ENCODE measurements at regions not wholly inside any gene's neighbourhood (a gene's known extent, or its start where the extent isn't known, plus 50 kb on each side); places are given as distances from the start of the nearest gene placed in this dataset.

- H3K27me3 ChIP-seq (ENCODE audit: control insufficient read depth, insufficient read depth, low read length) = no peaks in the 10 kb centered on the region
- no peaks in the 10 kb centered on the region for H3K36me3 ChIP-seq (ENCODE audit: control insufficient read depth, insufficient read depth, low read length)
- H3K27ac ChIP-seq = no peak overlapping the region
- no peak overlapping the region for H3K4me3 ChIP-seq (ENCODE audit: low read depth, low read length)
- no peaks in the 10 kb centered on the region for H3K79me2 ChIP-seq
- no peak overlapping the region for H3K9ac ChIP-seq
- H3K4me1 ChIP-seq = no peaks in the 10 kb centered on the region
- no peak for TF ChIP-seq CTCF (IDR thresholded peaks at IDR 0.05)
- H2AFZ ChIP-seq = no peak overlapping the region
- H3K4me2 ChIP-seq (ENCODE audit: low read length) = no peak overlapping the region
- no peaks in the 10 kb centered on the region for H3K9me3 ChIP-seq (ENCODE audit: control insufficient read depth, low read length)
These were observed 228.7 kb downstream of the SHOX start for GRCh38 chrX:859329-859728.

GRCh38 chrX:858542-859078 is 228.0 kb downstream of the SHOX start:
- H3K9ac ChIP-seq = no peak overlapping the region
- H3K4me3 ChIP-seq (ENCODE audit: low read depth, low read length) = no peak overlapping the region
- no peak overlapping the region for H3K27ac ChIP-seq
- H3K79me2 ChIP-seq = no peaks in the 10 kb centered on the region
- no peaks in the 10 kb centered on the region for H3K9me3 ChIP-seq (ENCODE audit: control insufficient read depth, low read length)
- H3K36me3 ChIP-seq (ENCODE audit: control insufficient read depth, insufficient read depth, low read length) = no peaks in the 10 kb centered on the region
- no peak overlapping the region for H2AFZ ChIP-seq
- H3K4me2 ChIP-seq (ENCODE audit: low read length) = no peak overlapping the region
- TF ChIP-seq CTCF (IDR thresholded peaks at IDR 0.05) = no peak
- H3K4me1 ChIP-seq = no peaks in the 10 kb centered on the region
- H3K27me3 ChIP-seq (ENCODE audit: control insufficient read depth, insufficient read depth, low read length) = no peaks in the 10 kb centered on the region

- TF ChIP-seq CTCF (IDR thresholded peaks at IDR 0.05) = no peak
- H3K36me3 ChIP-seq (ENCODE audit: control insufficient read depth, insufficient read depth, low read length) = no peaks in the 10 kb centered on the region
These were observed 226.8 kb downstream of the SHOX start for GRCh38 chrX:857376-857775.

GRCh38 chrX:856566-857290 is 226.1 kb downstream of the SHOX start:
- no peaks in the 10 kb centered on the region for H3K4me1 ChIP-seq
- H3K36me3 ChIP-seq (ENCODE audit: control insufficient read depth, insufficient read depth, low read length) = no peaks in the 10 kb centered on the region
- no peak overlapping the region for H3K9ac ChIP-seq
- H3K4me2 ChIP-seq (ENCODE audit: low read length) = no peak overlapping the region
- no peak overlapping the region for H2AFZ ChIP-seq
- H3K79me2 ChIP-seq = no peaks in the 10 kb centered on the region
- H3K9me3 ChIP-seq (ENCODE audit: control insufficient read depth, low read length) = no peaks in the 10 kb centered on the region
- no peak overlapping the region for H3K4me3 ChIP-seq (ENCODE audit: low read depth, low read length)
- H3K27me3 ChIP-seq (ENCODE audit: control insufficient read depth, insufficient read depth, low read length) = no peaks in the 10 kb centered on the region
- H3K27ac ChIP-seq = no peak overlapping the region
- TF ChIP-seq CTCF (IDR thresholded peaks at IDR 0.05) = no peak

More at GRCh38 chrX:857376-857775, 226.8 kb downstream of the SHOX start:
- H3K4me1 ChIP-seq = no peaks in the 10 kb centered on the region
- H3K4me3 ChIP-seq (ENCODE audit: low read depth, low read length) = no peak overlapping the region
- no peaks in the 10 kb centered on the region for H3K27me3 ChIP-seq (ENCODE audit: control insufficient read depth, insufficient read depth, low read length)
- no peak overlapping the region for H3K9ac ChIP-seq
- no peak overlapping the region for H3K27ac ChIP-seq
- H3K9me3 ChIP-seq (ENCODE audit: control insufficient read depth, low read length) = no peaks in the 10 kb centered on the region
- H2AFZ ChIP-seq = no peak overlapping the region
- no peaks in the 10 kb centered on the region for H3K79me2 ChIP-seq
- H3K4me2 ChIP-seq (ENCODE audit: low read length) = no peak overlapping the region

GRCh38 chrX:853304-853703 is 222.7 kb downstream of the SHOX start:
- TF ChIP-seq CTCF (IDR thresholded peaks at IDR 0.05) = no peak
- Histone ChIP-seq H3K36me3 (ENCODE audit: control insufficient read depth, insufficient read depth, low read length) (no peaks in the 10 kb centered on the region), H3K79me2 (no peaks in the 10 kb centered on the region), H3K9me3 (ENCODE audit: control insufficient read depth, low read length) (no peaks in the 10 kb centered on the region), H3K9ac (no peak overlapping the region), H3K4me1 (no peaks in the 10 kb centered on the region), H3K27me3 (ENCODE audit: control insufficient read depth, insufficient read depth, low read length) (no peaks in the 10 kb centered on the region), H2AFZ (no peak overlapping the region), H3K4me3 (ENCODE audit: low read depth, low read length) (no peak overlapping the region), H3K27ac (no peak overlapping the region), H3K4me2 (ENCODE audit: low read length) (no peak overlapping the region)

Data from parathyroid adenoma (tissue), 2 donors.